DMS53 treated with DMSO at 0.1 percent for 48 hours (cell line): ENCODE measurements at regions not wholly inside any gene's neighbourhood (a gene's known extent, or its start where the extent isn't known, plus 50 kb on each side); places are given as distances from the start of the nearest gene placed in this dataset.
"Not testable (repeated sequence)": the region's sequence is repeated elsewhere in the genome, so short reads cannot be mapped to it uniquely, and the experiment has no call there.

Experiments used
- DNase-seq: peaks from one replicate; lab custom pipeline; 2025; ENCODE audit not compliant: unreplicated experiment; lab: John Stamatoyannopoulos, UW

- no peak for DNase-seq
Observed at GRCh38 chr13:50539791-50540530, 303.5 kb downstream of the DLEU7 start.

GRCh38 chr13:50543141-50543540, 300.4 kb downstream of the DLEU7 start:
- no peak for DNase-seq

GRCh38 chr13:50543782-50544181, 299.7 kb downstream of the DLEU7 start:
- no peak for DNase-seq

GRCh38 chr13:50544211-50544610, 299.3 kb downstream of the DLEU7 start:
- no peak for DNase-seq

GRCh38 chr13:50547175-50547574, 296.3 kb downstream of the DLEU7 start:
- not testable (repeated sequence) for DNase-seq

GRCh38 chr13:50548586-50548985, 294.9 kb downstream of the DLEU7 start:
- DNase-seq = no peak

- no peak for DNase-seq
Observed at GRCh38 chr13:50549221-50549942, 294.1 kb downstream of the DLEU7 start.

GRCh38 chr13:50550151-50550550, 293.3 kb downstream of the DLEU7 start:
- DNase-seq = no peak

GRCh38 chr13:50552424-50552966, 291.0 kb downstream of the DLEU7 start:
- DNase-seq = no peak

- DNase-seq = no peak
Observed at GRCh38 chr13:50561739-50562138, 281.8 kb downstream of the DLEU7 start.

- no peak for DNase-seq
Observed at GRCh38 chr13:50566646-50567045, 276.8 kb downstream of the DLEU7 start.

GRCh38 chr13:50572129-50572528, 271.4 kb downstream of the DLEU7 start:
- DNase-seq = no peak

- DNase-seq = no peak
Observed at GRCh38 chr13:50573066-50573465, 270.4 kb downstream of the DLEU7 start.

- DNase-seq = no peak
Observed at GRCh38 chr13:50574731-50575130, 268.8 kb downstream of the DLEU7 start.

GRCh38 chr13:50575138-50575537, 268.4 kb downstream of the DLEU7 start:
- DNase-seq = no peak

- DNase-seq = peak; percentile 59
Observed at GRCh38 chr13:50576156-50576555, 267.3 kb downstream of the DLEU7 start.

GRCh38 chr13:50577806-50578205, 265.7 kb downstream of the DLEU7 start:
- no peak for DNase-seq

- no peak for DNase-seq
Observed at GRCh38 chr13:50580684-50581305, 262.7 kb downstream of the DLEU7 start.

GRCh38 chr13:50581586-50582196, 261.8 kb downstream of the DLEU7 start:
- no peak for DNase-seq

- no peak for DNase-seq
Observed at GRCh38 chr13:50584856-50585580, 258.5 kb downstream of the DLEU7 start.
